DMS53 treated with DMSO at 0.1 percent for 48 hours (cell line): ENCODE measurements at regions not wholly inside any gene's neighbourhood (a gene's known extent, or its start where the extent isn't known, plus 50 kb on each side); places are given as distances from the start of the nearest gene placed in this dataset.

ENCODE experiments used
- DNase-seq: peaks from one replicate; lab custom pipeline; 2025; ENCODE audit not compliant: unreplicated experiment; lab: John Stamatoyannopoulos, UW

DNA sequence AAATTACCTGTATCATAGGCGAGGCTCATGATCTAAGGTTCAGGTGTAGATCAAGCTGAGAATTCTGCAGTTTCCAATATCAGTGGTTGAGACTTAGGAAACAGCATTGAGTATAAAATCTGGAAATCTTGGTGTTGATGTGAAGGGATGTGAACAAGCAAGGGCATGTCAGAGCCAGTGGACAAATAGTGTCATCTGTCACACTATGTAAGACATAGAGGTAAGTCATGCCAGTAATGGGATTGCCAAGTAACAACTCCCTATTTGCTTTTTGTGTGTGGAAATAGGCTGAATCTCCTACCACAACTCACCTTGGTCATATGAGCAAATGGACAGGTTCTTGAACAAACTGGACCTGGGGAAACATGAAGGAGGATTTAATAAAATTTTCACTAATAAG is 334.5 kb upstream of the EMCN start:
- no peak for DNase-seq

DNA sequence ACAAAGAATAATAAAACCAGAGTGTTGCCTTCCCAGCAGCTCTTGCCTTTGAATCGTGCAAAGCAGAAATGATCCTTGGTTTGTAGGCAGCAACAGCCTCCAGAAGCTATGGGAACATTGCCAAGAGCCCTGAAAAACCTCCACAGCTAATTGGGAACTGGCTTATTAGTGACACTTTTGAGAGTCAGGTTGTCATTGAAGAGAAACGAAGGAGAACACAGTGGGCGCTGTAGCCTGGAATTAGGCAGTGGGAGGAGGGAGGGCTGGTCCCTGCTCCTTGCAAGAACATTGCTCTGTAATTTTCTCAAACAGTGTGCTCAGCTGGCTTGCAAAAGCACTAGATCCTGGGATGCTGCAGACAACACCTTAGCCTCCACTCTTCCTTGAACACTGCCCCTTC is 331.5 kb upstream of the EMCN start:
- no peak for DNase-seq

DNA sequence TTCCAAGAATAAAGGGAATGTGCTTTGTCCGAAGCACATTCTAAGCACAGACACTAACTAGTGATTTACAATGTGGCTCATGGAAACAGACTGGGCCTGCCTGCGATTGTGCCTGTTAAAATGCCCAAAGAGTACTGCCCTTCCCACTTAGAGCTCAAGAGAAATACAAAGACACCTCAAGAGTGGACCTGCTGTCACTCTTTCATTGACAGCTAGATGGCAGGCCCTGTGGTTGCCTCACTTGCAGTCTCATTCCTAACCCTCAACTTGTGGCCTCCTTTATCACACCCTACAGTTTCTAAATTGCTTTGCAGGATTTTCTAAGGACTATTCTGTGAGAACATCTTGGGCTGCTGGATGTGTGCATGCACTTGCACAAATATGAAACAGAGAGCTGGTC is 331.0 kb upstream of the EMCN start:
- DNase-seq, result no peak

DNA sequence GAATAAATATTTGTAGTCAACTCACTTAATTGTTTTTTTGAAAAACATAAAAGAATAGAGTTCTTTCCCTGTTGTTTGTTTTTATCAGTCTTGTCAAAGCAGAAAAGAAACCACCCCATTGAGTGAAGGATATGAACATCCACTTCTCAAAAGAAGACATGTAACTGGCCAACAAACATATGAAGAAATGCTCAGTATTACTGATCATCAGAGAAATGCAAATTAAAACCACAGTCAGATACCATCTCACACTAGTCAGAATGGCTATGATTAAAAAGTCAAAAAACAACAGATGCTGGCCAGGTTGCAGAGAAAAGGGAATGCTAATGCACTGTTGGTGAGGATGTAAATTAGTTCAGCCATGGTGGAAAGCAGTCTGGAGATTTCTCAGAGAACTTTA is 326.1 kb upstream of the EMCN start:
- DNase-seq, result no peak

DNA sequence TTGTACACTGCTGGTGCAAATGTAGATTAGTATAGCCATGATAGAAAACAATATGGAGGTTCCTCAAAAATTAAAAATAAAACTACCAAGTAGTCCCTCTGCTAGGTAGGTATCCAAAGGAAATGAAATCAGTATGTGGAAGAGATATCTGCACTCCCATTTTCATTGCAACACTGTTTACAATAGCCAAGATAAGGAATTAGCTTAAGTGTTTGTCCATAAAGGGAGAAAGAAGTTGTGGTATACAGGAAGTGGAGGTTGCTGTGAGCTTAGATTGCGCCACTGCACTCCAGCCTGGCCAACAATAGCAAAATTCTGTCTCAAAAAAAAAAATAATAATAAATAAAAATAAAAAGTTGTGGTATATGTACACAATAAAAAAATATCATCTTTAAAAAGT is 325.0 kb upstream of the EMCN start:
- DNase-seq, result no peak

DNA sequence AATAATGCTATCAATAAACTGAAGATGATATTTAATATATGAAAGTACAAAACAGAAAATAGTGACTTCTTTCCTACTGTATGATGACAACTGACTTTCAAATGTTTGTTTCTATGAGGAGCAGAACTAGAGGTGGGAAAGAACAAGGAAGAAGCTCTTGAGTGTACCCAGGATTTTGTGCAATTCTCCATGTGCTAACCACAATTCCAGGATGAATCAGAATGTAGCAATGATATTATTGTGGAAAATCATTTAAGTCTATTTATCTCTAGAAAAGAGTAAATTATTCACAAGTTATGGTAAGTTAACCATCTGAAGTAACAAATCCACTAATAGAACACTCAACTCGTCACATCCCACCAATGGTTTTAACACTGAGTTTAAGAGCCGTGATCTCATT is 324.1 kb upstream of the EMCN start:
- no peak for DNase-seq

DNA sequence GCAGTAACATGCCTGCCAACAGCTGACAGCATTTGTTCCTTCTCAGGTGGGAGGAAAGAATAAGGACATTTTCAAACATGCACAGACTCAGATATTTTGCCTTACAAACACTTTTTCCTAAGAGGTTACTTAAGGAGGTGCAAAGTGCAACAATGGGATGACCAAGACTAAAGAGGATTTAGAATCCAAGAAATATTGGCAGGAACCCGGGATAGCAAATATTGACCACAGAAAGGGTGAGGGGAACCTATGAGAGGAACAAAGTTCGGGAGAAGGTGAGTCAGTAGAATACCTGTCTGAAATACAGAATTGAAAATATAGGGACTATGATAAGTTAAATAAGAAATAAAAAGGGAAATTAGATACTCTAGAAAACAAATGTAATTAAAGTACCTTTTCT is 321.9 kb upstream of the EMCN start:
- no peak for DNase-seq

DNA sequence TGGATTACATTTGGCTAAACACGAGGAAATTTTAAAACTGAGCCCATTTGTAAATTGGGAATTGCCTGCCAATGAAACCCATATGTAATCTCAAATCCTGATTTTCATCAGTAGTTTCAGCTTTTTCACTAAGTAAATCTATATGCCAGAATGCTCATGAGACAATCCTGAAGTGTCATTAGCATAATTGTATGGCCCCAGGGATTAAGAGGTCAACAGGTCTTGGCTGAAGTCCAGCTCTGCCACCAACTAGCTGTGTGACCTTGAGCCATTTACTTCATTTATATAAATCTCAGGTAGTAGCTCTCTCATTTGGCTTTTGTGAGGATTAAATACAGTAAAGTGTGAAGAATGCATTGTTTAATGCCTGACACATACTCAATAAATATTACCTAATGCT is 320.5 kb upstream of the EMCN start:
- peak; percentile 3 for DNase-seq

DNA sequence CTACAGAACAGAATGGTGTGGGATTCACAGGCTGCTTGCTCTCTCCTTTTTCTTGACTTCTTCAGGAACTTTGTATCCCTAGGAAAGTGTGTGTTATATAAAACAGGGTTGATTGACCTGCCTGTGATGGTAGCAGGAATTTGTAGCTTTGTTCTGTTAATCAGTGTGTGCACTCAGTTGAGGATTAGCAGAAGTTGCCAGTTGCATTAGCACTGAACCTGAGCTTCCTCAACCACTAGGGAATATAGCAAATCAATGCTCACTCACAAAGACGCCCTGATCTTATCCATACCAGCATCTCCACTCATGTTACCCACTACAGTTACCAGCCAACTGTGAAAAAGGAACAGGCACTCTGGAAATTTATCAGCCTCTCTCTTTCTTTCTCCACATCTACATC is 319.1 kb upstream of the EMCN start:
- peak; percentile 7 for DNase-seq

DNA sequence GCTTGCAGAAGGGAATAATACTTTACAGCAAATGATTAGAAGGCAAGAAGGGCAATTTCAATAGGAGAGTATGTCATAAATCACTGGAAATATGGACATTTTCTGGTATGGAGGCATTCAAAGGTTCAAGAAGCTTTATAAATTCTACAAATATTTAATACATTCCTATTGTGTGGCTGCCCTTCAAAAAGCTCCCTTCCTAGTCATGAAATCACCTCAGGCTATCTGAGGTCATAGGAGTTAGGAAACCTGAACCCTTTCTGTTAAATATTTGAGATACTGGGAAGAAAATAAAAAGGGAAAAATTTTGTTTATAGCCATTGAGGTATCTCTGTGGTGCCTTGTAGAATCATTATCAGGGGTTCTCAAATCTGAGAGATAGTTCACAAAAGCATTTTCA is 316.8 kb upstream of the EMCN start:
- no peak for DNase-seq

DNA sequence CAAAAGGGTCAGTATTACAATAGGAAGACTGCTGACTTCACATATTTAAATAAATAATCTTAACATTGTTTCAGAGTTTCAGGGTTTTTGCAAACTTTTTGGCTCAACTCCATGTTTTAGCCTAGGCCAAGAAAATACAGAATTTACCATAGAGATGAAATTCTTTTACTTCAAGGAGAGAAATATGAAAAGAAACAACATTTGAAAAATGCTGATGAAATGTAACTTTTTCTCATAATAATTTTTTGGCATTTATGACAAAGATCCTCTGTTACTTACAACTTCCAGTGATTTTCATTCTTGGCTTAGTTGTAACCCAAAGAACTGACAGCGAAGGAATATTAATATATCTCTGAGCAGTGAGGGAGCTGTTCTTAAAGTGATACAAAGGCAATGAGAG is 316.1 kb upstream of the EMCN start:
- no peak for DNase-seq

DNA sequence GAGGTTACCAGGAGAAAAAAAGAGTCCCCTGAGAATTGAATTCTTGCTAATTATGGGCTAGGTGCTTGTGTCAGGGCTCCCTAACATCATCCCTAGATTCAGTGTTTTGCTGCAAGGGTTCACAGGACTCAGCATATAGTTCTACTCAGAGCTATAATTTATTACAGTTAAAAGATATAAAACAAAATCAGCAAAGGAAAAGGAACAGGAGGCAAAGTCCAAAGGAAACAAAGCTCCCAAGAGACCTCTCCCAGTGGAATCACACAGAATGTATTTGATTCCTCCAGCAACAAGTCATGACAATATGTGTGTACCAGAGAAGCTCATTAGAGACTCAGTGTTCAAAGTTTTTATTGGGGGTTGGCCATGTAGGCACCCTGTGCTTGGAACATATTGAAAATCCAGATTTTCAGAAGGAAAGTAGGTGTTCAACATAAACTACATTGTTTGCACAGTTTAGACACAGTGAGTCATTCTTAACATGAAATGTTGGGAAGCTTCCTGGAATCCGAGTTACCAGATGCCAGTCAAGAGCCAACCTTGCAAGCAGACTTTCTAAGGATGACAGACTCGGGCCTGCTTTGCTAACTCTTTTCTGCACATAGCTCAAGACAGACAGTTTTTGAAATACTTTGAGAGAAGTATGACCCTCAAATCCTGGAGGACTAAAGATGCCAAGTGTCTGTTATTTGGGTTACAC is 311.3 kb upstream of the EMCN start:
- DNase-seq, result peak; percentile 40

DNA sequence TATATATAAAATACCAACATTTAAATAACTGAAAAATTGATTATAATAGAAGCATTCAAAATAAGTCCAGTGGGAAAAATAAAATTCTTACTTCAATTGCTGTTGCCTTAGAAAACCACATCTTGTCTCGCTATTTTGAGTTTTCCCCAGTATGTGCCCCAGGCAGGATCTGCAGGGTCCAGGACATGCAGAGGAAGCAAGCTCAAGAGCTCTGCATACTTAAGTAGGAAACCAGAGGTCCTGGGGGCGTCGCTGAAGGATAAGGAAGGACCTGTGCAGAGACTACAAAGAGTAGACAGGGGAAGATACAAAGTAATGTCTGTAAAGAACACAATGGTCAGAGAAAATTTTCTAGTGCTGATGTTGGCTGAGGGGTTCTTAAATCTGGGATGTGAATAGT is 310.5 kb upstream of the EMCN start:
- DNase-seq, result no peak

DNA sequence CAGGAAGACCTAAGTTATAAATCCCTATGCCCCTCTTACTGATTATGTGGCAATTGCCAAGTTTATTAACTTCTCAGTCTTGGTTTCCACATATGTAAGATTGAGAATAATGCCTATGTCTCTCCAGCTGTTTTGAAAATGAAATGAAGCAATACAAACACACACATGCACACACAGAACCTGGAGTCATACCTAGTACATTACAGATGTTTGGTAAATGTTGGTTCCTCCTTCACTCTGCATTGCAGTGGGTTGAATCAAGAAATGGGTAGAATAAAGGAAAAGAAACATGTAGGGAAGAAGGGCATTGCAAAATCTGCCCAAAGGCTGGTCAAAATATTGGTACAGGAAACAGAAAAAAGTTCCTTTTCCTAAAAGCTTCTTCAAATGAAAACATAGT is 309.9 kb upstream of the EMCN start:
- DNase-seq, result no peak

DNA sequence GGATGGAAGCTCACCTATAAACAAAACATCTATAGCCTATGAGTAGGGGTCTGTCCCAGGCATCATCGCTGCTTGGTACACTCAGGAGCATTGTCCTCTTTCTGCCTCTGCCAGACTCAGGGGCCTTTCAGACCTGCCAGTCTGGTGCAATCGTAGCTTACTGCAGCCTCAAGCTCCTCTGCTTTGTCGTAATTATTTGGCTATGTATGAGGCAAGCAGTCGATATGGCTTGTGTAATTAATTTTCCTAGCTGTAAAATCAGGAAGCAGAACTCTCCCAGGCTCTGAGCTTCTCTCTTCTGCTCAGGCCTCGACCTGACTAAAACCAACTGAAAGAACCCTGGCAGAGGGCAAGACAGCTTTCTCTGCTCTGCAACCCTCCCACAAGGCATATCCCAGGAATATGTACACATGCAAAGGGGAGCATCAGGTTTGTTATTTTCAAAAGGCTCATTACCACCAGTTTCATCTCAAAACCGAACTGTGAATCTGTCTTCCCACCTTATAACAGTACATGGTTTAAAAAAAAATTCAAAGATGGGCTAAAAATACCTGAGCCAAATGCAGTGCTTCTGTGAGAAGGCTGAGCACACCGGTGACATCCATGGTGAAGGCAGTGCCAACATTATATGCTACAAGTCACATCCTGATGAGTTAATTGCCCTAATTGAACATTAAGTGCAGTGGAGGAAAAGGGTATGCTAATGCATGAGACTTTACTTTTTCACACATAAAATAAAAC is 309.2 kb upstream of the EMCN start:
- no peak for DNase-seq

DNA sequence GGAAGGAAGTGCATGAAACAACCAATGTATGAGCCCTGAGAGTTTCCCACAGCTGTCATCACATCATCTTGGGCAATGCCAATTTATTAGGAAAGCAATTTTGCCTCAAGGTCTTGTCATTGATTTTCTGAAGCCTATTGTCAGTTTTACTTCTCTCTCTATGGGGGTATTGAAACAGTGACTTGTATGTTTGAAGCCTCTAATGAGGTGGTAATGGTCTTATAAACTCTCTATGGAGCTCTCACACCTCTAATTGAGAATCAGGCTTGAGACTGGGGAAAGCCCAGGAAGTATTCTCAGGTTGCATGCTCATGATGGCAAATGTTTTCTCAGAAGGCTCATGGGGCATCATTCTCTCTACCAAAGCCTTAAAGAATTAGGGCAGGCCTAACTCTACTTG is 308.2 kb upstream of the EMCN start:
- no peak for DNase-seq

DNA sequence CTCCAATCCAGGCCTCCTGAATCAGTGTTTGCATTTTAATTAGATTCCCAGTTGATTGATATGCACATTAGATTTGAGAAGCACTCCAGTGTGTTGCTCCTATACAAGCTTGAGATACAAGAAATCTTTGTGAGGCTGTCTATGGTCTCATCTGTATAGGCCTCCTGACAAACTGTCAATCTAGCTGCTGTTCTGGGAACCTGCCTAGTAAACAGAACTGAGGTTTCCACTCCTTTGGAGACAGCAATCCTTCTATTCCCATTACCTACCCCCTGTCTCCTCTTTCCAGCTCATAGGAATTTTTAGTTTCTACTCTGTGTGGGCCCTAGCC is 306.1 kb upstream of the EMCN start:
- peak; percentile 39 for DNase-seq

DNA sequence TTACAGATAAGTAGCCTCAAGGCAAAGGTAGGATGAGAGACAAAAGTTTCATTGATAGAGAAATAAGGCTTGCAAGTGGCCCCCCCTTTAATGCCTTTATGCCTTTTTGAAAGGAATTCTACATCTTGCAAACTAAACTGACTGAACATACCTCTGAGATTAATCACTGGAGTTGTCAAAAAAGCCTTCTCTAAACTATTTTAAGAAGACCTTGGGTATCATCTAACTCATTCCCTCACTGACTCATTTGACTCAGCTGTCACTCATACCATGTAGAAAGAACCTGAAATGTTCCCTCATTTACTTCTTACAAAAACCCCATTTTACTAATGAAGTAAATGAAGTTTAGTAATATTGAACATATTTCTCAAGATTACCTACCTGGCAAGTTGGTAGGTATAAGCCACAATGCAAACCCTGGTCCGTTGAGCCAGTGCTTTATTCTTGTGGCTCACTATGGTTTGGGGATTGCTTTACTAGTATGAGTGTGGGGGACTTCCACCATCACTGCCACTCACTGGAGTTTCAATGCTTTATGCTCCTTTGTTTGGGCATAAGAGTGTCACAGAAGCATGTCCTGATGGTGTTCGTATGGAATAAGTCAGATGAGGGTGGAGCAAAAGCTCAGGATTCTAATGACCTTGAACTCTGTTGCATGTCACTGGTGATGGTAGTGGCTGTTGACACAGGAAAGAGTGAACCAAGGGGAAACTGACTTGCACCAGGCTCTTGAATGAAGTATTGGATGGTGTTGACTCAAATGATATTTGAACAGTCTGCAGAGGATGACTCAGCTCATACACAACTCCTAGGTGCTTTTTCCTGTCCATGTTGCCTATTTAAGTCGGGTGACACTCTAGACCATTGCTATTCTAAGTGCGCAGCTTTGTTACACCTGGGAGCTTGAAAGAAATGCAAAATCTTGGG is 305.5 kb upstream of the EMCN start:
- peak; percentile 94 for DNase-seq

DNA sequence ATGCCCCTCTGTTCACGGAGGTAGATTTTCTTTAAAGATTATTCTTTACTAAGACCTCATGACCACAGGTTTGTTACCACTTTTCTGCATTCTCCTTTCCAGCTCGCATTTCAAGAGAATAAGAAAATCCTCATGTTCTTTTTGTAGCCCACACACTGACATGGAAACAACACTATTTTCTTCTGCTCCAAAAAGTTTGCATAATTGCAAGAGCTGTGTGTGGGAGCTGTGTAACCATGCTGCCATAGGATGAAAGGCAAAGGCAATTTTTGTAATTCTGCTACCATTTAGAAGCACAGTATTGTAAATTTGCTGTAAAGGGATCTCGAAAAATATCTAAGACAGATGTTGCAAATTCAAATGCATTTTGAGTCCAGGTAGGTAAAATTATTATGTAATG is 302.4 kb upstream of the EMCN start:
- no peak for DNase-seq

DNA sequence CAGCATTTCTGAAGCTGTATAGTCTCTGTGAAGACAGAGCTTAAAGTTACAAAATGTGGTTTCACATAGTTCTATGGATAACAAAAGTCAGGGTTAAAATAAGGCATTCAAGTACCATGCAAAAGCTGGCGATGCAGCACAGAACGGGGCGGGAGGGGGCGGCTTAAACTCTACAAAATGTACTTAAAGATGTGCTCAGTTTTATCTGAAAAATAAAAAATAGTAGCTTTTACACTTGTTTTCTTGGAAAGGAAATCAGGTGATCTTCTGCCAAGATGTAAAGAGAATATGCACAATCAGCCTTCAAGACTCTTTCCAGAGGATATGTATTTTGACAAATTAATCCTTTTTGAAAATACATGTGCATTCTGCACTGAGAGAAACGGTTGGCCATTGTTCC is 301.7 kb upstream of the EMCN start:
- DNase-seq, result no peak

DNA sequence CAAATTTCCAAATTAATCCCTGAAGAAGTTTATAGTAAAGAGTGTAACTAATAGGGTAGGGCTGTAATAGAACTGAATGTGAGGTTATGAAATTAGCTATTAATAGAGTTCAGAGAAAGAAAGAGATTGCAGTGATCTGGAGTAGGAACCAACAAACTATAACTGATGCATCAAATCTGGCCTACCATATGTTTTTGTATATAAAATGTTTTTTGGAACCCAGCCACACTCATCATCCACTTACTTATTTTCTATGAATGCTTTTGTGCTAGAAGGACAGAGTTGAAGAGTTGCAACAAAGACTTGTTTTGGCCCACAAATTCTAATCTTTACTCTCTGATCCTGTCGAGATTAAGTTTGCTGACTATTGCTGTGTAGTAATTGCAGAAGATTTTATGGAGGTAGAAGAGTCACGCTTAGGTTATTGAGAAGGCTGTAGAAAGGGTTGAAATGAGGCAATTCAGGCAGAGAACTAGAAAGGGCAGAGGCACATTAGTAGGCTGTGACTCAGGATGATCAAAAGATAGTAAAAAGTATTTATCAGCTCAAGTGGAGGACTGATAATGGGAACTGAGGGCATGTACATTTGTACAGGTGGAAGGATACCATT is 298.7 kb upstream of the EMCN start:
- DNase-seq, result no peak

DNA sequence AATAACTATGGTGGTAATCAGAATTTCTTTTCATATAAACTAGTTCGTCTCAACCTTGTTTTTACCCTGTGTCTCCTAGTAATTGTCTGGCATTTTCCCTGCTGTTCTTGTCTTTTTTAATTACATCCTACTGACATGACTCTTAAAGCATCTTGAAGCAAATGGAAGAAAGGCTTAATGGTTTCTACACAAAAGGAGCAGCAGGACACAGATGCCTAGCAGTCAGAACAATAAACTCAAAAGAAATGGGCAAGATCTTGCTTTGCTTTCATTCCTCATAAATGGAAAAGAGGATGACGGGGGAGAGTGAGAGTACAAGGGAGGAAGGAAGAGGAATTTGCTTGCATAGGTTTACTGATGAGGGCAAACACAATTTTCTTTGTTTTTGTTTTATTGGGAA is 293.2 kb upstream of the EMCN start:
- no peak for DNase-seq
